ENCODE measurements at regions not wholly inside any gene's neighbourhood (a gene's known extent, or its start where the extent isn't known, plus 50 kb on each side); places are given as distances from the start of the nearest gene placed in this dataset.

GRCh38 chr14:85858634-85859033 lies 328.7 kb downstream of the FLRT2 start:
- no peaks in the 10 kb centered on the region for H3K79me2 ChIP-seq (ENCODE audit: low read length)
- DNase-seq, result no peak
- no peaks in the 10 kb centered on the region for H3K36me3 ChIP-seq (replicated peaks; ENCODE audit: insufficient read depth, low read length)
- H3F3A ChIP-seq (ENCODE audit: insufficient read depth, low read length), result no peaks in the 10 kb centered on the region
- H4K20me1 ChIP-seq (ENCODE audit: insufficient read depth, low read length), result no peaks in the 10 kb centered on the region
- H2AFZ ChIP-seq (ENCODE audit: low read length), result no peak overlapping the region
- TF ChIP-seq EZH2phosphoT487 (IDR thresholded peaks at IDR 0.05; ENCODE audit: low read length) (no peak), EZH2 (optimal IDR thresholded peaks at IDR 0.05; ENCODE audit: low read depth, low read length) (no peak), CTCF (IDR thresholded peaks at IDR 0.05; ENCODE audit: low read length) (no peak)
- no peaks in the 10 kb centered on the region for H3K9me3 ChIP-seq (replicated peaks; ENCODE audit: insufficient read depth, low read length)
- no peak overlapping the region for H3K27ac ChIP-seq (ENCODE audit: low read length)
- H3K4me3 ChIP-seq (ENCODE audit: low read length), result no peak overlapping the region
- no peaks in the 10 kb centered on the region for H3K4me1 ChIP-seq (ENCODE audit: low read length)
- no peaks in the 10 kb centered on the region for H3K9me2 ChIP-seq (replicated peaks; ENCODE audit: insufficient read depth, low read length)
- H3K4me2 ChIP-seq (ENCODE audit: low read depth, low read length), result no peak overlapping the region
- no peak overlapping the region for H3K9ac ChIP-seq (ENCODE audit: low read length)
- no peaks in the 10 kb centered on the region for H3K27me3 ChIP-seq (replicated peaks; ENCODE audit: insufficient read depth, low read length)

- Histone ChIP-seq H3K27ac (ENCODE audit: low read length) (no peak overlapping the region), H3K27me3 (replicated peaks; ENCODE audit: insufficient read depth, low read length) (no peaks in the 10 kb centered on the region), H3F3A (ENCODE audit: insufficient read depth, low read length) (no peaks in the 10 kb centered on the region), H2AFZ (ENCODE audit: low read length) (no peak overlapping the region), H3K36me3 (replicated peaks; ENCODE audit: insufficient read depth, low read length) (no peaks in the 10 kb centered on the region), H3K9ac (ENCODE audit: low read length) (no peak overlapping the region), H3K79me2 (ENCODE audit: low read length) (no peaks in the 10 kb centered on the region), H3K4me1 (ENCODE audit: low read length) (no peaks in the 10 kb centered on the region), H4K20me1 (ENCODE audit: insufficient read depth, low read length) (no peaks in the 10 kb centered on the region), H3K9me2 (replicated peaks; ENCODE audit: insufficient read depth, low read length) (no peaks in the 10 kb centered on the region), H3K4me2 (ENCODE audit: low read depth, low read length) (no peak overlapping the region), H3K4me3 (ENCODE audit: low read length) (no peak overlapping the region), H3K9me3 (replicated peaks; ENCODE audit: insufficient read depth, low read length) (no peaks in the 10 kb centered on the region)
- no peak for DNase-seq
- TF ChIP-seq EZH2phosphoT487 (IDR thresholded peaks at IDR 0.05; ENCODE audit: low read length) (no peak), CTCF (IDR thresholded peaks at IDR 0.05; ENCODE audit: low read length) (no peak), EZH2 (optimal IDR thresholded peaks at IDR 0.05; ENCODE audit: low read depth, low read length) (no peak)
Observed at GRCh38 chr14:85856430-85856829, 326.5 kb downstream of the FLRT2 start.

GRCh38 chr14:85853996-85854526 lies 324.1 kb downstream of the FLRT2 start:
- Histone ChIP-seq H3K27me3 (replicated peaks; ENCODE audit: insufficient read depth, low read length) (no peaks in the 10 kb centered on the region), H3K9me2 (replicated peaks; ENCODE audit: insufficient read depth, low read length) (no peaks in the 10 kb centered on the region), H3K27ac (ENCODE audit: low read length) (no peak overlapping the region), H3K4me3 (ENCODE audit: low read length) (no peak overlapping the region), H3K36me3 (replicated peaks; ENCODE audit: insufficient read depth, low read length) (no peaks in the 10 kb centered on the region), H2AFZ (ENCODE audit: low read length) (no peak overlapping the region), H4K20me1 (ENCODE audit: insufficient read depth, low read length) (no peaks in the 10 kb centered on the region), H3K4me1 (ENCODE audit: low read length) (no peaks in the 10 kb centered on the region), H3K4me2 (ENCODE audit: low read depth, low read length) (no peak overlapping the region), H3K79me2 (ENCODE audit: low read length) (no peaks in the 10 kb centered on the region), H3F3A (ENCODE audit: insufficient read depth, low read length) (no peaks in the 10 kb centered on the region), H3K9me3 (replicated peaks; ENCODE audit: insufficient read depth, low read length) (no peaks in the 10 kb centered on the region), H3K9ac (ENCODE audit: low read length) (no peak overlapping the region)
- DNase-seq, result no peak
- TF ChIP-seq EZH2 (optimal IDR thresholded peaks at IDR 0.05; ENCODE audit: low read depth, low read length) (no peak), EZH2phosphoT487 (IDR thresholded peaks at IDR 0.05; ENCODE audit: low read length) (no peak), CTCF (IDR thresholded peaks at IDR 0.05; ENCODE audit: low read length) (no peak)
